ENCODE measurements at regions not wholly inside any gene's neighbourhood (a gene's known extent, or its start where the extent isn't known, plus 50 kb on each side); places are given as distances from the start of the nearest gene placed in this dataset.

DNA sequence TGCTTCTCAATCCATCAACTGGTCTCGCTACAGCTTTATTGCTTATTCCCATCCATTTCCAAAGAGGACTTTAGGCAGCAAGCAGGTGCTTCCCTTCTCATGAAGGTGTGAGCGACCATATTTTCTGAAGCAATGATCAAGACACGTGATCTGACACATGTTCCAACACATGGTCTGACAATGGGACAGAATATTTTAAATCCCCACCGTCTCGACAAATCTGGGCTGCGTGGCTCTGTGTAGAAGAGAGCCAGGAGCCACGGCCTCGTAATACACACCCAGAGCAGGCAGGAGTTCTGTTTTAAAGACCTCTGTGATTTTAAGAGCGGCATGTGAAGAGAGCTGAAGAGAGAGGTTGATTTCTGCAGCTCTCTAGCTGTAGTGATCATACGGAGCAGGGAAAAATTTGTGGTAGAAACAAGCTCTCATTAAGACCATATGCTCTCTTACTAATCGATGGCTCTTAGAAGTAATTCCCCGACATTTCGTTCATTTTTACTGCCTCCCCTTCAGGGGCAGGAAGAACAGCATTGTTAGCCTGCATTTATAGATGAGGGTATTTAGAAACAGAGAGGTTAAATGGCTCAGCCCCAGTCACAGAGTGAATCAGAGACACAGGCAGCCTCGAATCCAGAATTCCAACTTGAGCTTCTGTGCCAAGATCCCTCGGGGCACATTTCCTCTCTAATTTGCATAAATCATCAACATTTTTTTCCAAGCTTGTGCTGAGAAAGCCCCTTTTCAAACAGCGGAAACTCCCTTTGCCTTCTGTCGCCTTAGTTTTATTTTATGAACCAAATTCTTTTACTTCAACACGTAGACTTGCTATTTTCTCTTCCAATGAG, 91.0 kb upstream of the BCOR start:
- Histone ChIP-seq H3K4me3 (no peak overlapping the region), H3K4me1 (no peaks in the 10 kb centered on the region), H3K9me3 (replicated peaks) (peaks cover 7% of the 10 kb centered on the region), H3K27me3 (ENCODE audit: low read depth) (no peaks in the 10 kb centered on the region), H3K36me3 (no peaks in the 10 kb centered on the region), H3K27ac (replicated peaks) (no peak overlapping the region)
- TF ChIP-seq, protein P1, sequence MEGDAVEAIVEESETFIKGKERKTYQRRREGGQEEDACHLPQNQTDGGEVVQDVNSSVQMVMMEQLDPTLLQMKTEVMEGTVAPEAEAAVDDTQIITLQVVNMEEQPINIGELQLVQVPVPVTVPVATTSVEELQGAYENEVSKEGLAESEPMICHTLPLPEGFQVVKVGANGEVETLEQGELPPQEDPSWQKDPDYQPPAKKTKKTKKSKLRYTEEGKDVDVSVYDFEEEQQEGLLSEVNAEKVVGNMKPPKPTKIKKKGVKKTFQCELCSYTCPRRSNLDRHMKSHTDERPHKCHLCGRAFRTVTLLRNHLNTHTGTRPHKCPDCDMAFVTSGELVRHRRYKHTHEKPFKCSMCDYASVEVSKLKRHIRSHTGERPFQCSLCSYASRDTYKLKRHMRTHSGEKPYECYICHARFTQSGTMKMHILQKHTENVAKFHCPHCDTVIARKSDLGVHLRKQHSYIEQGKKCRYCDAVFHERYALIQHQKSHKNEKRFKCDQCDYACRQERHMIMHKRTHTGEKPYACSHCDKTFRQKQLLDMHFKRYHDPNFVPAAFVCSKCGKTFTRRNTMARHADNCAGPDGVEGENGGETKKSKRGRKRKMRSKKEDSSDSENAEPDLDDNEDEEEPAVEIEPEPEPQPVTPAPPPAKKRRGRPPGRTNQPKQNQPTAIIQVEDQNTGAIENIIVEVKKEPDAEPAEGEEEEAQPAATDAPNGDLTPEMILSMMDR (IDR thresholded peaks at IDR 0.05; ENCODE audit: borderline replicate concordance), result no peak
- DNase-seq, result no peak
- intact Hi-C loops (cut with micrococcal nuclease), result no loop called here

DNA sequence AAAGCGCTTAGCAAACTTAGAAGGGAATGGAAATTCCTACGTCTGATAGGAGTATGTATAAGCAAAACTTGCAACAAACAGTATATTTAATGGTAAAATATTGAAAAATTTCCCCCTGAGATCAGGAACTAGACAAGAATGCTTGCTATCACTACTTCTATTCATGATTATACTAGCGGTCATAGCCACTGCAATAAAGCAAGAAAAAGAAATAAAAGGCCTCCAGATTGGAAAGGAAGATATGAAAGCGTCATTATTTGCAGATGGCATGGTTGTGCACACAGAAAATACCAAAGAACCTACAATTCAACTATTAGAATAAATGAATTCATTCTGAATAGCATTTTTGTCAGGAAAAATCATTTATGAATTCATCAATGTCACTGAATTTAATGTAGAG, 87.2 kb upstream of the BCOR start:
- TF ChIP-seq, protein P1 (IDR thresholded peaks at IDR 0.05; ENCODE audit: borderline replicate concordance), result no peak
- H3K4me3 ChIP-seq, result no peak overlapping the region
- intact Hi-C loops (cut with micrococcal nuclease), result no loop called here

DNA sequence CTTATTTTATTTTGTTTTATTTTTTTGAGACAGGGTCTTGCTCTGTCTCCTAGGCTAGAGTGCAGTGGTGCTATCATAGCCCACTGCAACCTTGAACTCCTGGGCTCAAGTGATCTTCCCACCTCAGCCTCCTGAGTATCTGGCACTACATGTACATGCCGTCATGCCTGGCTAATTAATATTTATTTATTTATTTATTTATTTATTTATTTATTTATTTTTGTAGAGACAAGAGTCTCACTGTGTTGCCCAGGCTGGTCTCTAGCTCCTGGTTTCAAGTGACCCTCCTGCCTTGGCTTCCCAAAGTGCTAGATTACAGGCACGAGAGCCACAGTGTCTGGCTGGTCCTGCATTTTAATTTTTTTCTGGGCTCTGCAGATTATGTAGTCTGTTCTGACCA, 84.9 kb upstream of the BCOR start:
- intact Hi-C loops (cut with micrococcal nuclease), result no loop called here
- Histone ChIP-seq H3K27me3 (ENCODE audit: low read depth) (no peaks in the 10 kb centered on the region), H3K27ac (replicated peaks) (no peak overlapping the region), H3K4me3 (no peak overlapping the region), H3K4me1 (no peaks in the 10 kb centered on the region), H3K36me3 (no peaks in the 10 kb centered on the region), H3K9me3 (replicated peaks) (peaks cover 7% of the 10 kb centered on the region)
- TF ChIP-seq, protein P1 (IDR thresholded peaks at IDR 0.05; ENCODE audit: borderline replicate concordance), result no peak
- no peak for DNase-seq

More for the DNA sequence above, 87.2 kb upstream of the BCOR start:
- DNase-seq, result no peak
- Histone ChIP-seq H3K36me3 (no peaks in the 10 kb centered on the region), H3K9me3 (replicated peaks) (peaks cover 7% of the 10 kb centered on the region), H3K4me1 (no peaks in the 10 kb centered on the region), H3K27me3 (ENCODE audit: low read depth) (no peaks in the 10 kb centered on the region), H3K27ac (replicated peaks) (no peak overlapping the region)

DNA sequence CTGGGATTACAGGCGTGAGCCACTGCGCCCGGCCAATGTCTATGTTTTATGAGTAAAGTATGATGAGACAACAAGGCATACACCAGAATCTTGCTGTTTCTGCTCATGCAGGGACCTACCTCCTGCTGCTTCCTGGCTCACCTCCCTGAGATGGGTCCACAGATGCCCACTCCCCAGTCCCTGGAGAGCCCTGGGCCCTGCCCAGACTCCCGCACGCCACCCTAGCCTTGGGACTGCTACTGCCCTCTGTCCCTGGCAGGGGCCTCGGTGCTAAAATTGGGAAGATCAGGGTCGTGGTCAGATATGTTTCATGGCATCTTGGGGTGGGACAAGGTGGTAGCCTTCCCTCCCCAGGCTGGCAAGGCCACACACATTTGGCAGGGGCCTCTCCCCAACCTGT, 84.3 kb upstream of the BCOR start:
- no peaks in the 10 kb centered on the region for H3K4me1 ChIP-seq
- no peaks in the 10 kb centered on the region for H3K36me3 ChIP-seq
- no peaks in the 10 kb centered on the region for H3K27me3 ChIP-seq (ENCODE audit: low read depth)
- TF ChIP-seq, protein P1 (IDR thresholded peaks at IDR 0.05; ENCODE audit: borderline replicate concordance), result no peak
- intact Hi-C loops (cut with micrococcal nuclease), result no loop called here
- DNase-seq, result no peak
- H3K27ac ChIP-seq (replicated peaks), result no peak overlapping the region
- no peak overlapping the region for H3K4me3 ChIP-seq
- H3K9me3 ChIP-seq (replicated peaks), result peaks cover 7% of the 10 kb centered on the region

DNA sequence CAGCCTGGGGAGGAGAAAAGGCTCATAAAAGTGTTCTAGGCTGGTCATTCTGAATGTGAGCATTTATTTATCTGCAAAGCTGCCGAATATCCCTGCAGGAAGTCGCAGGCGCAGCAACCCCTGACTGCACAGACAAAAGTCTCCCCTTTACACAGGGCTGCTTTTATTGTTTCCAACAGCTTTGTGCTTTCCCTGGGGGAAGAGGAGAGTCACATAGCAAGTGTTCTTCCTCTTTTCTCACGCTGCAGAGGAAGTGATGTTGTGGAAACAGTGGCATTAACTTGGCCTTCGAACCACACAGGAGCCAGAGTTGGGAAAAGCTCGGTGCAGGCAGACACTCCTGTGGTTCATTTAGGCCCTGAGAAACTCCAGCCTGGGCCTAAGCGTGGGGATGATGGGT, 81.5 kb upstream of the BCOR start:
- no peaks in the 10 kb centered on the region for H3K9me3 ChIP-seq (replicated peaks)
- peaks cover 4% of the 10 kb centered on the region for H3K4me1 ChIP-seq
- intact Hi-C loops (cut with micrococcal nuclease), result no loop called here
- no peaks in the 10 kb centered on the region for H3K27me3 ChIP-seq (ENCODE audit: low read depth)
- H3K36me3 ChIP-seq, result no peaks in the 10 kb centered on the region
- TF ChIP-seq, protein P1 (IDR thresholded peaks at IDR 0.05; ENCODE audit: borderline replicate concordance), result no peak
- no peak for DNase-seq
- H3K4me3 ChIP-seq, result no peak overlapping the region
- H3K27ac ChIP-seq (replicated peaks), result peak overlapping the region; percentile 40

All from left ventricle myocardium inferior (tissue), 1 donor.